GM21529 (cell line): ENCODE measurements at regions not wholly inside any gene's neighbourhood (a gene's known extent, or its start where the extent isn't known, plus 50 kb on each side); places are given as distances from the start of the nearest gene placed in this dataset.

Experiments used
- ATAC-seq: cut with Tn5 transposase; IDR thresholded peaks from one replicate; pipeline ENCODE4 v1.9.1; 2021; ENCODE audit not compliant: unreplicated experiment

DNA sequence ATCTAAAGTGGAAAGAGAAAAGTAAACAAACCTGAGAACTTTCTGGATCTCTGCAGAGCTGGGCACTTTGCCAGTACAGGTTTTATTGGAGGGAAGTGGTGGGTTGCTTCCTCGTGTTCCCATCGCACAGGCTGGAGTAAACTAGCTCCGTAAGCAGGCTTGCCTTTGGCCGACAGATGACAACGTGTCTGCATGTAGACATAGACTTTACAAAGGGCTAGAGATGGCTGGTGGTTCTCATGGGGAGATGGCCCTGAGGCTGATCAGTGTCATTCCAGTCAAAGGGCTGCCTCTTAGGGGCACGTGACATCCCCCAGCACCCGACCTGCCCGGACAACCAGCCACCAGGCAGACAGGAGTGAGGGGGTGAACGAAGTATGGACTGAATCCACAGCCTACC lies 98.8 kb downstream of the YTHDF1 start:
- ATAC-seq = no peak

GRCh38 chr20:63116412-63117106 lies 99.4 kb downstream of the YTHDF1 start:
- ATAC-seq = no peak

DNA sequence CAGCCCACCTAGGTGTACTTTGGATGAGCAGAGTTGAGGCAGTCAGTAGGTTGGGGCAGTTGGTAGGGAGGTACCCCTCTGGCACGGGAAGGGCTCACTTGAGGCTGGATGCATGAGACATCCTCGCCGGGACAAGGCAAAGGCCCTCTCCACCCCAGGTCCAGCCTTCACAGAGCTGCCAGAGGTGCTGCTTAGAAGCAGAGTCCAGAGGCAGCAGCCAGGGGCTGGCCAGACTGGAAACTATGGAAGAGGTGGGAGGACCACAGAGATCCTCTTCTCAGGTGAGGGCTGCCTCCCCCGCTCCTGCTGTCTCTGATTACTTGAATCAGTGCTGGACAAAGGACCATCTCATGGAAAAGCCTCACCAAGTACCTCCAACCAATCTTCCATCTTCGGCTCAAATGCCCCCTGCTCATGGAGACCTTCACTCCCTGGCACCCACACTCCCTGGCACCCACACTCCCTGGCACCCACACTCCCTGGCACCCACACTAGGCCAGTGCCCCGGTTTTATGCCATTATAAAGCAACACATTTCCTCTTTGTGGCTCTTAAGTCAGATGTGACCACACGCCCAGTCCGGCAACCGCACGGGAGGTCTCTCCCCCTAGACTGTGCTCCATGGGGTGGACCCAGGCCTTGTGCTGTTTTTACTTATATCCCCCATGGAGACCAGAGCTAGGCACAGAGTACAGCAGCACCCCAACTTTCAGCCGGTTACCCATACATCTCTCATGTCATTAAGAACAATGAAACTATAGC lies 100.1 kb downstream of the YTHDF1 start:
- no peak for ATAC-seq

GRCh38 chr20:63114693-63115311 lies 101.1 kb downstream of the YTHDF1 start:
- ATAC-seq = no peak

GRCh38 chr20:63114006-63114692 lies 101.8 kb downstream of the YTHDF1 start:
- no peak for ATAC-seq

DNA sequence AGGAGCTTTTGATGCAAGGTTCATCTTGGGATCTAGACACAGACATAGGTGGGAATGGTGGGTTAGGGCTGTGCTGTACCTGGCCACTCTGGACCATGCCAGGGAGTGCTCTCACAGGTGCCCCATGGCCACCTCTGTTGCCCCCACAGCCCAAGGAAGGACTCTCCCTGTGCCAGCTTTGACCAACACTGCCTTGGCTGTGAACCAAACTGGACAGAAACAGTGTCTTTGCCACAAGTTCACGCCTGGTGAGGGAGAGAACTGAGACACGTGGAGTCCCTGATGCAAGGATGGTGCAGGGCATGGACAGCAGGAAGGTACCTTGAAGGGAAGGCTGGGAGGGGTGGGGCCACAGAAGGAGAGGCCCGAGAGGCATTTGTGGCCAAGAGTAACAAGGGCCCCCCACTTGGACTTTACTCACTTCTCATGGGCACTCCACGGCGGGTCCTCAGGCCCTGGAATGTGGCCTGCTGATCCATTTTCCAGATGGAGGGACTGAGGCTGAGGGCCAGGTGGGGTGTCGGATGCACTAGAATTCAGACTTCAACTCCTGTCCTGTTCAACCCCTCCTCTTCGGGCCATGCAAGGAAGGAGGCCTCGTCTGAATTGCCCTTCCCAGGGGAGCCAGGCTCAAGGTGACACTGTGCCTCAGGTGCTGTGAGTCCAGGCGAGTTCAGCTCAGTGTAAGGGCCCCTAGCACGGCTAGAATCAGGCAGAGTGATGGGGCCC lies 103.3 kb downstream of the YTHDF1 start:
- ATAC-seq = no peak

DNA sequence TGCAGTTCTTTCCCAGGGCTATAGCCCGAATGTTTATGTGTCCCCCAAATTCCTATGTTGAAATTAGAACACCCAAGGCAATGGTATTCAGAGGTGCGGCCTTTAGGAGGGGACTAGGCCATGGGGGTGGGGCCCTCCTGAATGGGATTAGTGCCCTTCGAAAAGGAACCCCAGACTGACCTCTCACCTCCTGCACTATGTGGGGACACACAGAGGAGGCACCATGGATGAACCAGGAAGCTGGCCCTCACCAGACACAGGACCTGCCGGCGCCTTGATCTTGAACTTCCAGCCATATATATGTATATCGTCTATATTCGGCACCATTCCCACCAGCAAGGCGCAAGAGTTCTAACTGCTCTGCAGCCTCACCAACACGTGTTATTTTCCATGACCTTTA lies 101.5 kb upstream of the BHLHE23 start:
- no peak for ATAC-seq

- ATAC-seq = no peak
Measured at GRCh38 chr20:63107449-63108200, 100.9 kb upstream of the BHLHE23 start.

DNA sequence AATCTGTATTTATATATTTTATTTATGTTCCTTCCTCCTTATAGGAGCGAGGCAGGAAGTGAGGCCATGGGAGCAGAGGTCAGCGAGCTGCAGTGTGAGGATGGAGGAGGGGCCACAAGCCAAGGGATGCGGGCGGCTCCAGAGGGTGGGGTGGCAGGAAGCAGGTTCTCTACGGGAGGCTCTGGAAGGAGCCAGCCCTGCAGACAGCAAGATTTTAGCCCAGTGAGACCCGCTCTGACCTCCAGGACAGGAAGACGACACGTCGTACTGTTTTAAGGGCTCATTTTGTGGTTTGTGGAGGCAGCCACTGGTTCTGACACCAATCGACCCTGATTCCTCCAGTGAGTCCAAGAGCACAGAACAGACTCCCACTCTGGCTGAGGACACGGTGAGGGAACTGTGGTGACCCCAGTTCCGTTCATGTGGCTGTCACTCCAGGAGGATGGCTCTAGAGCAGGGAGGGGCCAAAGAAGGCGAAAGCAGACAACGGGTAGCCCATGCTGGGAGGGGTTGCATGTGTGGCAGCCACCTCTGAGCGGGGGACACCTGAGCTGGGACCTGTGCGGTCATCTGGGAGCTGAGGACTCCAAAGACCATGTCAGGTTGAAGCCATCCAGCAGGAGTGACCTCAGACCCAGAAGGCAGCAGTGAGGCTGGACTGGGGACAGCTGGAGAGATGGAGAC lies 100.1 kb upstream of the BHLHE23 start:
- no peak for ATAC-seq

GRCh38 chr20:63106108-63106764 lies 99.5 kb upstream of the BHLHE23 start:
- no peak for ATAC-seq

DNA sequence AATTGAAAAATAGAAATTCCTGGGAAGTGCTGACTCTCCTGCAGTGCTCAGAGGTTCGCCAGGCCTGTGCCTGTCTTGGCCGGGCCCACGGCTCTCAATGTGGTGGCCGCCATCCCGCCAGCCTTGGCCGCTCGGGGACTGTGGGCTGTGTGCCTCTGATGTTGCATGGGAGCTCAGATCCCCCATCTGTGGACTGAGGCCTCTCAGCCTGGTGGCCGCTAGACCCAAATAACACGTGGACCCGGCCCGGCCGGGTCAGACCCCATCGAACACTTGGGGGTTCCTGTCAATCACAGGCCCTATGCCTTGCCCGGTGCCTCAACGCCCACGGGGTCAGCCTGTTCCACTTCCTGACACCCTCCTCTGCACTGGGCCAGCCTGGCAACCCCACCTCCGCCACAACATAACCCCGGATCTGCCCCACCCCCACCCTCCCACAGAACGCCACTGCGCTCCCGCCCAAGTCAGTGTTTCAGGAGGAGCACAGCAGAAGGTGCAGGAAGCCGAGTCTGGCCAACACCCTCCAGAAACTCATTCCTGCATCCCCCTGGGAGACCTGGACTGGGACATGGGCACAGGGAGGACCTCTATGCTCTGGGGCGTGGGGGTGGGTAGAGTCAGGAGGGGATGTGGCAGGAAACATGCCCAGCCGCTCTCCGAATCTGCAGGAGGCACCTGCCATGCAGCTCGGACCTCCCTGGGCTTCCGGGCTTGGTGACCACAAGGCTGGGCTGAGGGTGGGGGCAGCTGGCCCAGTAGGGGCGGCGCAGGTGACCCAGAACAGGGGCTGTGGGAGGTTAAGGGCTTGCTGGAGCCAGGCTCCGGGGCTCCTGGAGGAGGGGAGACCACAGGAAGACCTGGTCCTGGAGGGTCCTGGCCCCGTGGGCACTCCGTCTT lies 98.7 kb upstream of the BHLHE23 start:
- ATAC-seq = no peak

GRCh38 chr20:63104312-63105181 lies 97.8 kb upstream of the BHLHE23 start:
- ATAC-seq = no peak

- no peak for ATAC-seq
Measured at GRCh38 chr20:63103402-63104311, 96.9 kb upstream of the BHLHE23 start.

DNA sequence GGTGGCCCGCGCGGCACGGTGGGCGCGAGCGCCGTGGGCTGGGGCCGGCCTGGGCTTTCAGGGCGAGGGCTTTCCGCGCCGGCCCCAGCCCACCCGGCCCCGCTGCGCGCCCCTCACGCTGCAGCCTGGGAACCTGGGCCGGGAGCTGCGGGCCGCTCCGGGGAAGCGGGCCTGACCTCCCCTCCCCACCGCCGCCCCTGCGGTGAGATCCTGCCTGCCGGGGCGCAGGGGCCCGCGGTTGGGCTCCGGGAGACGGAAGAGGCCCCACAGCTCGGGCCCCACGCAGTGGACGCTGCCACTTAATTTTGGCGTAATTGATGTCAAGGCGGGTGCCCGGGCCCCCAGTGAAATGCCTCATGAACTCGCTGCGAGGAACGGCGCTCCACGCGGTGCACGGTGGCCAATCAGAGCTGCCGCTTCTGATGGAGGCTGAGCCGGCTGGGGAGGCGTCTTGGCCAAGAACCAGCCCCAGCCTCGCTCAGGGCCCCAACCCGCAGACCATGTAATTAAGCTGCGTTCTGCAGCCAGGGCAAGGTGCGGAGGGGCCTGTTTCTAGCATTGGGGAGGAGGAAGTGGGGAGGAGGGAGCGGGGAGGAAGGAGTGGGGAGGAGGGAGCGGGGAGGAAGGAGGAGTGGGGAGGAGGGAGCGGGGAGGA lies 96.1 kb upstream of the BHLHE23 start:
- ATAC-seq = no peak
